Gastrocnemius medialis (tissue), 4 donors: ENCODE measurements at regions not wholly inside any gene's neighbourhood (a gene's known extent, or its start where the extent isn't known, plus 50 kb on each side); places are given as distances from the start of the nearest gene placed in this dataset.
"Not testable (repeated sequence)": the region's sequence is repeated elsewhere in the genome, so short reads cannot be mapped to it uniquely, and the experiment has no call there.

Source experiments
- ATAC-seq, 2 donors: fragments of 150-250 bp; one replicate each; pipeline ENCODE4 v1.9.1; 2016
- DNase-seq, 2 donors: peaks; one replicate each; pipeline ENCODE4 v3.0.0-alpha.2; 2019
- H3K27ac ChIP-seq, 4 donors: fragments of 200-600 bp; sonication (generic); 1 replicate in 1 of 4; 2 replicates in 3 of 4; pipeline ENCODE4 v1.5.1; 2016 to 2018; ENCODE audit warnings: mild to moderate bottlenecking in 2 of 4, moderate library complexity in 1 of 4
- H3K27me3 ChIP-seq, 3 donors: fragments of 200-600 bp; sonication (generic) in 2 of 3; 1 replicate in 1 of 3; 2 replicates in 2 of 3; pipeline versions ENCODE4 v1.5.1 to v1.6.0; 2016 to 2019; ENCODE audit warnings: mild to moderate bottlenecking in 1 of 3, moderate library complexity in 1 of 3
- H3K36me3 ChIP-seq, 2 donors: fragments of 200-600 bp; sonication (generic) in 1 of 2; one replicate each; pipeline ENCODE4 v1.5.1; 2017 to 2018
- H3K4me1 ChIP-seq, 2 donors: fragments of 200-600 bp; sonication (generic) in 1 of 2; one replicate each; pipeline ENCODE4 v1.5.1; 2016 to 2017; ENCODE audit warnings: mild to moderate bottlenecking in 2 of 2
- H3K4me3 ChIP-seq, 4 donors: fragments of 200-600 bp; sonication (generic) in 3 of 4; 1 replicate in 1 of 4; 2 replicates in 3 of 4; pipeline ENCODE4 v1.5.1; 2016 to 2019; ENCODE audit warnings: mild to moderate bottlenecking in 2 of 4
- H3K9me3 ChIP-seq, 3 donors: fragments of 200-600 bp; sonication (generic) in 2 of 3; 1 replicate in 1 of 3; 2 replicates in 2 of 3; pipeline ENCODE4 v1.5.1; 2016 to 2019
- POLR2A ChIP-seq, 2 donors: fragments of 450-650 bp; IDR thresholded peaks; one replicate each; pipeline ENCODE4 v1.6.1; 2017; ENCODE audit warnings: antibody characterized with exemption in 2 of 2, mild to moderate bottlenecking in 2 of 2, moderate library complexity in 2 of 2
- in situ Hi-C, 4 donors: fragments of 200-750 bp; cut with MboI; loops; one replicate each; pipeline versions ENCODE4 v1.15.0 to v1.8.0; 2017; ENCODE audit warnings: low sequenced_read_pairs in 4 of 4
- intact Hi-C: fragments of 100-400 bp; cut with DNase I; formaldehyde crosslinking; loops from one replicate; pipeline ENCODE4 v1.15.1; 2023; ENCODE audit warnings: low total_unique reads
- TF ChIP-seq, protein P1 (sequence below), 5 experiments: fragments of 450-650 bp in 3 of 5; fragments of 200-600 bp in 2 of 5; sonication (generic) in 2 of 5; IDR thresholded peaks in 4 of 5; conservative IDR thresholded peaks in 1 of 5; 1 replicate in 4 of 5; 2 replicates in 1 of 5; pipeline ENCODE4 v1.5.1; 2016 to 2019; ENCODE audit warnings: antibody characterized with exemption in 5 of 5, mild to moderate bottlenecking in 3 of 5, moderate library complexity in 3 of 5

DNA sequence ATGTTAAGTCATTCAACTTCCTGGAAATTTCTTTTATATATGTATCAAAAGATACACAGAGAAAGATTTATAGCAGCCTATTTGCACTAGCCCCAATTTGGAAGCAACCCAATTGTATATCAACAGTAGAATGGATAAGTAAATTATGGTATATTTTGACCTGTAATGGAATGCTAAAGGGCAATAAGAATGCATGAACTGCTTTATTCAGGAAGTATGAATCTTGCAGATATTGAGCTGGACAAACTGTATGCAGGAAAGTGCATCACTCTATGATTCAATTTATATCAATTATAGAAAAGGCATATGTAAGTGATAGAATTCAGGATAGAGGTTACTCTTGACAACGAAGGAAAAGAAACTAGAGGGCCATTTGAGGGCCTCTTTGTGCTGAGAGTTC is 913.1 kb upstream of the FBXO33 start:
- no peaks in the 10 kb centered on the region for H3K36me3 ChIP-seq
- H3K4me3 ChIP-seq: no peak overlapping the region
- ATAC-seq (no peak), DNase-seq (no peak)
- H3K9me3 ChIP-seq: no peaks in the 10 kb centered on the region
- intact Hi-C loops (no loop called here), in situ Hi-C loops (no loop called here)
- no peak overlapping the region for H3K27ac ChIP-seq
- H3K27me3 ChIP-seq: no peaks in the 10 kb centered on the region
- H3K4me1 ChIP-seq: no peaks in the 10 kb centered on the region
- TF ChIP-seq POLR2A (IDR thresholded peaks at IDR 0.05): no peak
- TF ChIP-seq, protein P1, sequence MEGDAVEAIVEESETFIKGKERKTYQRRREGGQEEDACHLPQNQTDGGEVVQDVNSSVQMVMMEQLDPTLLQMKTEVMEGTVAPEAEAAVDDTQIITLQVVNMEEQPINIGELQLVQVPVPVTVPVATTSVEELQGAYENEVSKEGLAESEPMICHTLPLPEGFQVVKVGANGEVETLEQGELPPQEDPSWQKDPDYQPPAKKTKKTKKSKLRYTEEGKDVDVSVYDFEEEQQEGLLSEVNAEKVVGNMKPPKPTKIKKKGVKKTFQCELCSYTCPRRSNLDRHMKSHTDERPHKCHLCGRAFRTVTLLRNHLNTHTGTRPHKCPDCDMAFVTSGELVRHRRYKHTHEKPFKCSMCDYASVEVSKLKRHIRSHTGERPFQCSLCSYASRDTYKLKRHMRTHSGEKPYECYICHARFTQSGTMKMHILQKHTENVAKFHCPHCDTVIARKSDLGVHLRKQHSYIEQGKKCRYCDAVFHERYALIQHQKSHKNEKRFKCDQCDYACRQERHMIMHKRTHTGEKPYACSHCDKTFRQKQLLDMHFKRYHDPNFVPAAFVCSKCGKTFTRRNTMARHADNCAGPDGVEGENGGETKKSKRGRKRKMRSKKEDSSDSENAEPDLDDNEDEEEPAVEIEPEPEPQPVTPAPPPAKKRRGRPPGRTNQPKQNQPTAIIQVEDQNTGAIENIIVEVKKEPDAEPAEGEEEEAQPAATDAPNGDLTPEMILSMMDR (IDR thresholded peaks at IDR 0.05 in 4 of 5, conservative IDR thresholded peaks at IDR 0.05 in 1 of 5): no peak

DNA sequence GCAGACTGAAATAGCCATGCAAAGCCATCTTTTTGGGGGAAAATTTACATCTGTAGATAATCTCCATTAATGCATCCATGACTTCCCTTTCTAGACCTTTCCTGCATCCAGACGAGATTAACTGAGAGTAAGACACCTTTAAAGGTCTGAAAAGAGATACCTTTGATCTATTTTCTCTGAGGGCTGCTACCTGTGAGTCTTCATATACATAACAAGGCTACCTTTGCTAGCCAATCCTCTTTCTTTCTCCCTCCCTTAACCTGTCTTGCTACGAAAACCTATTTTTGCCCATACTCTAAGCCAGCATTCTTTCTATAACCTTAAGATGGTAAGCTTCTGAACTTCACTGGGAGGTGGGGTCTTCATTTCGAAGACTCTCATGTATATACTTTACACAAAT is 908.5 kb upstream of the FBXO33 start:
- no peak for ATAC-seq
- in situ Hi-C loops: no loop called here
- intact Hi-C loops: no loop called here

DNA sequence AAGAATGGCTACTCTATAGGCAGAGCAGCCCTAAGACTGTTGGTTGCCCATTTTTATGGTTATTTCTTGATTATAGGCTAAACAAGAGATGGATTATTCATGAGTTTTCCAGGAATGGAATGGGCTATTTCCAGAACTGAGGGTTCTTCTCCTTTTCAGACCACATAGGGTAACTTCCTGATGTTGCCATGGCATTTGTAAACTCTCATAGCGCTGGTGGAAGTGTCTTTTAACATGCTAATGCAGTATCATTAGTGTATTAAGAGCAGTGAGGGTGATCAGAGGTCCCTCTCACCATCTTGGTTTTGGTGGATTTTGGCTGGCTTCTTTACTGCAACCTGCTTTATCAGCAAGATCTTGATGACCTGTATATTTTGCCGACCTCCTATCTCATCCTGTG is 904.6 kb upstream of the FBXO33 start:
- TF ChIP-seq POLR2A (IDR thresholded peaks at IDR 0.05): no peak
- TF ChIP-seq, protein P1 (IDR thresholded peaks at IDR 0.05 in 4 of 5, conservative IDR thresholded peaks at IDR 0.05 in 1 of 5): no peak
- intact Hi-C loops: no loop called here
- in situ Hi-C loops: no loop called here

More for the DNA sequence above, 908.5 kb upstream of the FBXO33 start:
- Histone ChIP-seq H3K36me3 (no peaks in the 10 kb centered on the region), H3K9me3 (no peaks in the 10 kb centered on the region), H3K4me1 (no peaks in the 10 kb centered on the region), H3K27ac (no peak overlapping the region), H3K27me3 (no peaks in the 10 kb centered on the region), H3K4me3 (no peak overlapping the region)
- TF ChIP-seq, protein P1 (IDR thresholded peaks at IDR 0.05 in 4 of 5, conservative IDR thresholded peaks at IDR 0.05 in 1 of 5): no peak
- TF ChIP-seq POLR2A (IDR thresholded peaks at IDR 0.05): no peak
- no peak for DNase-seq

DNA sequence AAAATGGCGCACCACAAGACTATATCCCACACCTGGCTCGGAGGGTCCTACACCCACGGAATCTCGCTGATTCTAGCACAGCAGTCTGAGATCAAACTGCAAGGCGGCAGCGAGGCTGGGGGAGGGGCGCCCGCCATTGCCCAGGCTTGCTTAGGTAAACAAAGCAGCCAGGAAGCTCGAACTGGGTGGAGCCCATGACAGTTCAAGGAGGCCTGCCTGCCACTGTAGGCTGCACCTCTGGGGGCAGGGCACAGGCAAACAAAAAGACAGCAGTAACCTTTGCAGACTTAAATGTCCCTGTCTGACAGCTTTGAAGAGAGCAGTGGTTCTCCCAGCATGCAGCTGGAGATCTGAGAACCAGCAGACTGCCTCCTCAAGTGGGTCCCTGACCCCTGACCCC is 894.3 kb upstream of the FBXO33 start:
- H3K4me1 ChIP-seq, H3K27ac ChIP-seq, H3K9me3 ChIP-seq, intact Hi-C loops, H3K4me3 ChIP-seq, in situ Hi-C loops, ATAC-seq, DNase-seq, H3K27me3 ChIP-seq, H3K36me3 ChIP-seq: not testable (repeated sequence)

More for the DNA sequence above, 904.6 kb upstream of the FBXO33 start:
- H3K27ac ChIP-seq: no peak overlapping the region
- H3K4me3 ChIP-seq: no peak overlapping the region
- H3K27me3 ChIP-seq: no peaks in the 10 kb centered on the region
- no peaks in the 10 kb centered on the region for H3K4me1 ChIP-seq
- no peak for ATAC-seq
- no peaks in the 10 kb centered on the region for H3K36me3 ChIP-seq
- H3K9me3 ChIP-seq: no peaks in the 10 kb centered on the region
- DNase-seq: no peak

DNA sequence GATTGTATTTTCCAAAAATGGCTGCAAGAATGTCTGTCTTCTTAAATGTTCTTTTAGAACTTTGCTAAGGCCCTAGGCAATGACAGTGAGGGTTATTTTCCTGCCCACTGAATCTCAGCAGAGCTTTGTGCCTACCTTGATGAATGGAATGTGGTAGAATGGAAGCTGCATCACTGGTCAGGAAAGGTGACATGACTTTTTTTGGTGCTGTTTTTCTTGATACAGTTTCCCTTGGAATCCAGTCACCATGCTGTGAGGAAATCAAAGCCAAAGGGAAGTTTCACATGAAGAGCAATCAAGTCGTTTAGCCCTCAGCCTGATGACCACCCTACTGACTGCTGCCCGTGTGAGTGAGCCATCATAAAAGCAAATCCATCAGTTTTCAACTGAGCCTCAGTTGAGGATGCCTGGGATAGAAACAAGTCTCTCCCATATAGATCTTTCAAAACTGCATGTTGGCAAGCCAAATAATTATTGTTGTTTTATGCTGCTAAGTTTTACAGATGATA is 886.0 kb upstream of the FBXO33 start:
- DNase-seq (no peak), ATAC-seq (no peak)
- TF ChIP-seq POLR2A (IDR thresholded peaks at IDR 0.05): no peak
- TF ChIP-seq, protein P1 (IDR thresholded peaks at IDR 0.05 in 4 of 5, conservative IDR thresholded peaks at IDR 0.05 in 1 of 5): no peak
- in situ Hi-C loops (no loop called here), intact Hi-C loops (no loop called here)
- H3K4me3 ChIP-seq: no peak overlapping the region
- H3K27ac ChIP-seq: no peak overlapping the region
- no peaks in the 10 kb centered on the region for H3K27me3 ChIP-seq
- no peaks in the 10 kb centered on the region for H3K36me3 ChIP-seq
- H3K4me1 ChIP-seq: no peaks in the 10 kb centered on the region
- H3K9me3 ChIP-seq: no peaks in the 10 kb centered on the region
